T-helper 2 cell treated with Interferon-gamma antibody and Interleukin-4, amounts not matched to agents 100 ng/mL and 5 ng/mL, for 36 hours (primary cell): ENCODE measurements at regions not wholly inside any gene's neighbourhood (a gene's known extent, or its start where the extent isn't known, plus 50 kb on each side); places are given as distances from the start of the nearest gene placed in this dataset.

Experiments
- intact Hi-C: fragments of 100-400 bp; cut with micrococcal nuclease; formaldehyde crosslinking; loops from one replicate; pipeline ENCODE4 v1.15.1; 2023

GRCh38 chr2:239883326-239884050 is 141.7 kb downstream of the NDUFA10 start:
- intact Hi-C loops, result loop anchor here (5.0 kb wide), 1 partner anchor 846 kb away; no protein-coding TSS in a partner anchor

GRCh38 chr2:239882781-239883180 is 142.4 kb downstream of the NDUFA10 start:
- intact Hi-C loops, result loop anchor here (5.0 kb wide), 1 partner anchor 845 kb away; no protein-coding TSS in a partner anchor

- intact Hi-C loops, result loop anchor here (5.0 kb wide), 1 partner anchor 845 kb away; no protein-coding TSS in a partner anchor
Measured at GRCh38 chr2:239882331-239882732, 142.8 kb downstream of the NDUFA10 start.

GRCh38 chr2:239881561-239882320 is 143.4 kb downstream of the NDUFA10 start:
- intact Hi-C loops, result loop anchor here (5.0 kb wide), 1 partner anchor 844 kb away; no protein-coding TSS in a partner anchor

GRCh38 chr2:239881031-239881471 is 144.1 kb downstream of the NDUFA10 start:
- intact Hi-C loops, result loop anchor here (5.0 kb wide), 1 partner anchor 844 kb away; no protein-coding TSS in a partner anchor

GRCh38 chr2:239880396-239880795 is 144.7 kb downstream of the NDUFA10 start:
- intact Hi-C loops, result loop anchor here (5.0 kb wide), 1 partner anchor 843 kb away; no protein-coding TSS in a partner anchor

- intact Hi-C loops, result loop anchor here (5.0 kb wide), 1 partner anchor 842 kb away; no protein-coding TSS in a partner anchor
Measured at GRCh38 chr2:239879423-239880084, 145.6 kb downstream of the NDUFA10 start.

- intact Hi-C loops, result no loop called here
Measured at GRCh38 chr2:239878686-239879085, 146.5 kb downstream of the NDUFA10 start.

- intact Hi-C loops, result no loop called here
Measured at GRCh38 chr2:239876948-239877289, 148.2 kb downstream of the NDUFA10 start.

- intact Hi-C loops, result no loop called here
Measured at GRCh38 chr2:239876271-239876947, 148.7 kb downstream of the NDUFA10 start.

- intact Hi-C loops, result no loop called here
Measured at GRCh38 chr2:239874636-239875356, 150.3 kb downstream of the NDUFA10 start.

- intact Hi-C loops, result no loop called here
Measured at GRCh38 chr2:239873656-239874635, 151.2 kb downstream of the NDUFA10 start.

- intact Hi-C loops, result no loop called here
Measured at GRCh38 chr2:239871481-239872435, 153.4 kb downstream of the NDUFA10 start.

GRCh38 chr2:239870863-239871262 is 154.3 kb downstream of the NDUFA10 start:
- intact Hi-C loops, result no loop called here

GRCh38 chr2:239870276-239870675 is 154.9 kb downstream of the NDUFA10 start:
- intact Hi-C loops, result no loop called here

- intact Hi-C loops, result no loop called here
Measured at GRCh38 chr2:239869272-239870155, 155.6 kb downstream of the NDUFA10 start.

- intact Hi-C loops, result no loop called here
Measured at GRCh38 chr2:239868556-239869181, 156.5 kb downstream of the NDUFA10 start.
